Fibroblast of lung (primary cell): ENCODE measurements at regions not wholly inside any gene's neighbourhood (a gene's known extent, or its start where the extent isn't known, plus 50 kb on each side); places are given as distances from the start of the nearest gene placed in this dataset.

ENCODE experiments used
- DNase-seq, 2 donors: peaks; one replicate each; pipeline versions ENCODE4 v3.0.0 to v3.0.0-alpha.2; 2010; ENCODE audit warnings: low read depth in 2 of 2
- H2AFZ ChIP-seq: 2 replicates; pipeline ENCODE4 v1.5.1; 2012; ENCODE audit warnings: low read length, control low read depth, inconsistent platforms
- H3K27ac ChIP-seq: 2 replicates; pipeline ENCODE4 v1.5.1; 2011; ENCODE audit warnings: low read length, control low read depth; ENCODE audit not compliant: insufficient read depth
- H3K27me3 ChIP-seq: 2 replicates; pipeline ENCODE4 v1.5.1; 2011; ENCODE audit warnings: mild to moderate bottlenecking, low read length; ENCODE audit not compliant: control insufficient read depth, insufficient read depth
- H3K36me3 ChIP-seq: 2 replicates; pipeline ENCODE4 v1.5.1; 2011; ENCODE audit warnings: low read length; ENCODE audit not compliant: control insufficient read depth, insufficient read depth
- H3K4me1 ChIP-seq: 2 replicates; pipeline ENCODE4 v1.5.1; 2011; ENCODE audit warnings: low read length; ENCODE audit not compliant: control insufficient read depth, insufficient read depth; ENCODE audit errors: extremely low read depth
- H3K4me2 ChIP-seq: 2 replicates; pipeline ENCODE4 v1.5.1; 2011; ENCODE audit warnings: low read length, control low read depth; ENCODE audit not compliant: insufficient read depth; ENCODE audit errors: extremely low read depth
- H3K4me3 ChIP-seq, 4 experiments: fragments of 200-600 bp in 1 of 4; sonication (generic) in 1 of 4; replicated peaks in 1 of 4; 2 replicates each; pipeline ENCODE4 v1.5.1; 2011 to 2016; ENCODE audit warnings: low read length in 4 of 4, low read depth in 3 of 4, mild to moderate bottlenecking in 3 of 4, control low read depth in 2 of 4, inconsistent platforms in 1 of 4, mixed read lengths in 1 of 4; ENCODE audit not compliant: insufficient read depth in 1 of 4; ENCODE audit errors: control extremely low read depth in 1 of 4
- H3K79me2 ChIP-seq: 2 replicates; pipeline ENCODE4 v1.5.1; 2012; ENCODE audit warnings: mild to moderate bottlenecking, low read length, inconsistent platforms; ENCODE audit not compliant: control insufficient read depth, insufficient read depth
- H3K9ac ChIP-seq: 2 replicates; pipeline ENCODE4 v1.5.1; 2011; ENCODE audit warnings: mild to moderate bottlenecking, low read length, control low read depth; ENCODE audit not compliant: insufficient read depth
- H3K9me3 ChIP-seq: 2 replicates; pipeline ENCODE4 v1.5.1; 2012; ENCODE audit warnings: low read depth, low read length; ENCODE audit not compliant: control insufficient read depth, insufficient read depth
- H4K20me1 ChIP-seq: 2 replicates; pipeline ENCODE4 v1.5.1; 2011; ENCODE audit warnings: low read length; ENCODE audit not compliant: control insufficient read depth, insufficient read depth; ENCODE audit errors: extremely low read depth
- CTCF ChIP-seq, 2 donors: IDR thresholded peaks in 1 of 2; conservative IDR thresholded peaks in 1 of 2; 1 replicate in 1 of 2; 2 replicates in 1 of 2; pipeline ENCODE4 v1.5.1; 2011 to 2012; ENCODE audit warnings: low read length in 2 of 2, control low read depth in 1 of 2, inconsistent platforms in 1 of 2, low read depth in 1 of 2, mild to moderate bottlenecking in 1 of 2
- EZH2 ChIP-seq: IDR thresholded peaks from 2 replicates; pipeline ENCODE4 v1.5.1; 2012; ENCODE audit warnings: low read length, control low read depth, mild to moderate bottlenecking; ENCODE audit errors: missing control alignments

- Histone ChIP-seq H4K20me1 (no peaks in the 10 kb centered on the region), H3K4me1 (no peaks in the 10 kb centered on the region), H2AFZ (no peak overlapping the region), H3K9ac (no peak overlapping the region), H3K4me3 (no peak overlapping the region), H3K27ac (no peak overlapping the region), H3K4me2 (no peak overlapping the region), H3K27me3 (no peaks in the 10 kb centered on the region), H3K9me3 (no peaks in the 10 kb centered on the region), H3K79me2 (no peaks in the 10 kb centered on the region), H3K36me3 (no peaks in the 10 kb centered on the region)
- no peak for TF ChIP-seq CTCF (conservative IDR thresholded peaks at IDR 0.05 in 1 of 2, IDR thresholded peaks at IDR 0.05 in 1 of 2; ENCODE audit: low read depth in 1 of 2, low read length in 2 of 2)
- no peak for TF ChIP-seq EZH2
- DNase-seq = peak; percentile 54 to 86
Measured at GRCh38 chr18:2147476-2148230, 423.7 kb downstream of the METTL4 start.

GRCh38 chr18:2148823-2149222 lies 422.5 kb downstream of the METTL4 start:
- Histone ChIP-seq H3K79me2 (no peaks in the 10 kb centered on the region), H3K27ac (no peak overlapping the region), H2AFZ (no peak overlapping the region), H3K27me3 (no peaks in the 10 kb centered on the region), H3K4me2 (no peak overlapping the region), H3K4me1 (no peaks in the 10 kb centered on the region), H4K20me1 (no peaks in the 10 kb centered on the region), H3K9ac (no peak overlapping the region), H3K9me3 (no peaks in the 10 kb centered on the region), H3K4me3 (no peak overlapping the region), H3K36me3 (no peaks in the 10 kb centered on the region)
- DNase-seq = peak in 1 of 2 donors; percentile 21
- TF ChIP-seq CTCF (conservative IDR thresholded peaks at IDR 0.05 in 1 of 2, IDR thresholded peaks at IDR 0.05 in 1 of 2; ENCODE audit: low read depth in 1 of 2, low read length in 2 of 2) (no peak), EZH2 (no peak)

GRCh38 chr18:2150566-2150965 lies 420.7 kb downstream of the METTL4 start:
- H3K27me3 ChIP-seq = no peaks in the 10 kb centered on the region
- no peak overlapping the region for H3K9ac ChIP-seq
- no peaks in the 10 kb centered on the region for H3K9me3 ChIP-seq
- H3K4me1 ChIP-seq = no peaks in the 10 kb centered on the region
- H3K79me2 ChIP-seq = no peaks in the 10 kb centered on the region
- no peak overlapping the region for H3K4me3 ChIP-seq
- peak in 1 of 2 donors; percentile 15 for DNase-seq
- H2AFZ ChIP-seq = no peak overlapping the region
- no peak overlapping the region for H3K4me2 ChIP-seq
- no peak overlapping the region for H3K27ac ChIP-seq
- no peaks in the 10 kb centered on the region for H4K20me1 ChIP-seq
- TF ChIP-seq EZH2 (no peak), CTCF (conservative IDR thresholded peaks at IDR 0.05 in 1 of 2, IDR thresholded peaks at IDR 0.05 in 1 of 2; ENCODE audit: low read depth in 1 of 2, low read length in 2 of 2) (no peak)
- H3K36me3 ChIP-seq = no peaks in the 10 kb centered on the region
